ENCODE measurements at regions not wholly inside any gene's neighbourhood (a gene's known extent, or its start where the extent isn't known, plus 50 kb on each side); places are given as distances from the start of the nearest gene placed in this dataset.
"Not testable (repeated sequence)": the region's sequence is repeated elsewhere in the genome, so short reads cannot be mapped to it uniquely, and the experiment has no call there.

DNA sequence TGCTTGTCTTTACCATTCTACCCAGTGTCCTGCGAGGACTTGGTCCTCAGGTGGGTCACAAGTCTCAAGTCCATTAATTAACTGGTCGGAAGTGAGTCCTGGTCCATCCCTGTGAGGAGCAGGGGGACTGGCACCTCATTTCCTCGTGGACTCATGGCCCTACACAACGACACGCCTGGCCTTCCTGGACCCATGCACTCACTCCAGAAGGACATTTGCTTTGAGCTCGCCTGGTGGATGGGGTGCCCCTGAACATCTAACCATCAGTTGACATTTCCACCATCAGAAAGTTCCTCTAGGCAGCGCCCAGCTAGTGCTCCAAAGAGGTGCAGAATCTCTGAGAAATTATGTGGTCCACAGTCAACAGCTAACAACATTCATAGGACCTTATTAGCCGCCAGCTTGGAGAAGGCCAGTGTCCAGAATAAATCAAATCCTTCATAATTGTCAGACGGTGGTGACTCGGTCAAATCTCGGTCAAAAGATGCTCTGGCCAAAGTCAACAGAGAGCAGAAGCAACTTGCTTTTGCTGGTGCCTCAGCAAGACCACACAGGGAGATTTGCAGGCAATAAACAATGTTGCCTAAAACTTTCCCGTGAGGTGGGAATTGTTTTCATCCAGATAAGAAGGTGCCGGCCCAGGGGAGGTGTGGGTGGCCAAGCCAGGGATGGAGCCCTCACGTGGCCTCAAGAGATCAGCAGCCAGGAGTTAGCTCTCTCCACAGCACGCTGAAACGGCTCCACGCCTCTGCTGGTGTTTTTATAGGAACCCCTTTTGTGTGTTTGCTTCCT is 119.9 kb upstream of the FAM20C start:
- CTCF ChIA-PET; DNase-seq (ENCODE audit: low read depth, low spot score); H3K27me3 ChIP-seq (ENCODE audit: control insufficient read depth, insufficient read depth, low read length); H3K4me3 ChIP-seq (ENCODE audit: low read depth, low read length); H3K27ac ChIP-seq (ENCODE audit: low read depth, low read length); POLR2A ChIA-PET; H3K9me3 ChIP-seq (ENCODE audit: control insufficient read depth, insufficient read depth, low read length): not testable (repeated sequence)

GRCh38 chr7:73058-73331 is 119.4 kb upstream of the FAM20C start:
- CTCF ChIA-PET; H3K4me3 ChIP-seq (ENCODE audit: low read depth, low read length); POLR2A ChIA-PET; DNase-seq (ENCODE audit: low read depth, low spot score); H3K27ac ChIP-seq (ENCODE audit: low read depth, low read length); H3K9me3 ChIP-seq (ENCODE audit: control insufficient read depth, insufficient read depth, low read length); H3K27me3 ChIP-seq (ENCODE audit: control insufficient read depth, insufficient read depth, low read length): not testable (repeated sequence)

GRCh38 chr7:74008-74540 is 118.3 kb upstream of the FAM20C start:
- DNase-seq (ENCODE audit: low read depth, low spot score); H3K4me3 ChIP-seq (ENCODE audit: low read depth, low read length); CTCF ChIA-PET; POLR2A ChIA-PET; H3K27me3 ChIP-seq (ENCODE audit: control insufficient read depth, insufficient read depth, low read length); H3K27ac ChIP-seq (ENCODE audit: low read depth, low read length); H3K9me3 ChIP-seq (ENCODE audit: control insufficient read depth, insufficient read depth, low read length): not testable (repeated sequence)

DNA sequence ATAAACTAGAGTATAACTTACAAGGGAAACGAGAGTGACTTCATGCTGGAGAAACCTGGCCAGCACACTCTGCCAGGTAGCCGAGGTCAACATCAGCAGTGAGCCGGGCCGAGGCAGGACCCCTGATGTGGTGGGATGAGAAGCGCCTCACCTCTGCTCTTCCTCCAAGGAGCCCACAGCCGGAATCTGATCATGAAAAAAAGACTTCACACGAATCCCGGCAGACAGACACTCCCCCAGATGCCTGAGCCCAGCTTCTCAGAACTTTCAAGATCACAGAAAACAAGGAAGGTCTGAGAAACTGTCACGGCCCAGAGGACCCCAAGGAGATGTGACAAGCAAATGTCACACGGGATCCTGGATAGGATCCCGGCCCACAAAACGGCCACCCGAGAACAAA is 116.9 kb upstream of the FAM20C start:
- H3K27me3 ChIP-seq (ENCODE audit: control insufficient read depth, insufficient read depth, low read length); CTCF ChIA-PET; POLR2A ChIA-PET; DNase-seq (ENCODE audit: low read depth, low spot score); H3K4me3 ChIP-seq (ENCODE audit: low read depth, low read length); H3K9me3 ChIP-seq (ENCODE audit: control insufficient read depth, insufficient read depth, low read length); H3K27ac ChIP-seq (ENCODE audit: low read depth, low read length): not testable (repeated sequence)

- H3K4me3 ChIP-seq (ENCODE audit: low read depth, low read length); H3K27ac ChIP-seq (ENCODE audit: low read depth, low read length); H3K9me3 ChIP-seq (ENCODE audit: control insufficient read depth, insufficient read depth, low read length); H3K27me3 ChIP-seq (ENCODE audit: control insufficient read depth, insufficient read depth, low read length); DNase-seq (ENCODE audit: low read depth, low spot score); POLR2A ChIA-PET; CTCF ChIA-PET: not testable (repeated sequence)
Measured at GRCh38 chr7:76202-76601, 116.2 kb upstream of the FAM20C start.

GRCh38 chr7:76829-77395 is 115.5 kb upstream of the FAM20C start:
- H3K4me3 ChIP-seq (ENCODE audit: low read depth, low read length); H3K27me3 ChIP-seq (ENCODE audit: control insufficient read depth, insufficient read depth, low read length); POLR2A ChIA-PET; DNase-seq (ENCODE audit: low read depth, low spot score); H3K9me3 ChIP-seq (ENCODE audit: control insufficient read depth, insufficient read depth, low read length); H3K27ac ChIP-seq (ENCODE audit: low read depth, low read length); CTCF ChIA-PET: not testable (repeated sequence)

- H3K4me3 ChIP-seq (ENCODE audit: low read depth, low read length); H3K27ac ChIP-seq (ENCODE audit: low read depth, low read length); H3K9me3 ChIP-seq (ENCODE audit: control insufficient read depth, insufficient read depth, low read length); H3K27me3 ChIP-seq (ENCODE audit: control insufficient read depth, insufficient read depth, low read length); DNase-seq (ENCODE audit: low read depth, low spot score); CTCF ChIA-PET; POLR2A ChIA-PET: not testable (repeated sequence)
Measured at GRCh38 chr7:78862-79261, 113.5 kb upstream of the FAM20C start.

GRCh38 chr7:79400-80055 is 112.8 kb upstream of the FAM20C start:
- CTCF ChIA-PET; DNase-seq (ENCODE audit: low read depth, low spot score); H3K4me3 ChIP-seq (ENCODE audit: low read depth, low read length): not testable (repeated sequence)

More at GRCh38 chr7:79400-80055, 112.8 kb upstream of the FAM20C start:
- POLR2A ChIA-PET; H3K9me3 ChIP-seq (ENCODE audit: control insufficient read depth, insufficient read depth, low read length); H3K27ac ChIP-seq (ENCODE audit: low read depth, low read length); H3K27me3 ChIP-seq (ENCODE audit: control insufficient read depth, insufficient read depth, low read length): not testable (repeated sequence)
